ENCODE measurements at regions not wholly inside any gene's neighbourhood (a gene's known extent, or its start where the extent isn't known, plus 50 kb on each side); places are given as distances from the start of the nearest gene placed in this dataset.

GRCh38 chr2:217267758-217268157 is 407.9 kb upstream of the TNP1 start:
- Histone ChIP-seq H3K27ac (ENCODE audit: extremely low read length, insufficient read depth, low read length) (no peak overlapping the region), H4K20me1 (ENCODE audit: insufficient read depth, low read length) (no peaks in the 10 kb centered on the region), H2AFZ (ENCODE audit: low read length) (no peak overlapping the region), H3K4me1 (ENCODE audit: insufficient read depth, low read length) (no peaks in the 10 kb centered on the region), H3K4me2 (ENCODE audit: low read depth, low read length) (no peak overlapping the region), H3K4me3 (replicated peaks in 1 of 3; ENCODE audit: insufficient read depth in 1 of 3, low read depth in 2 of 3, low read length in 3 of 3) (no peak overlapping the region), H3K9ac (ENCODE audit: insufficient read depth, low read depth, low read length) (no peak overlapping the region), H3K9me3 (ENCODE audit: low read length) (peaks cover 12% of the 10 kb centered on the region; the same call in 1 of the 2 replicates), H3K36me3 (replicated peaks in 1 of 2; ENCODE audit: control insufficient read depth in 1 of 2, insufficient read depth in 2 of 2, low read length in 2 of 2) (no peaks in the 10 kb centered on the region), H3K79me2 (ENCODE audit: insufficient read depth, low read length) (no peaks in the 10 kb centered on the region), H3K27me3 (ENCODE audit: control insufficient read depth in 1 of 2, insufficient read depth in 2 of 2, low read length in 2 of 2) (0 out of 5 replicates have a peak, but pooled peaks cover 0 to 3% of the 10 kb centered on the region in 2 experiments)
- FAIRE-seq (no peak), ATAC-seq (no peak), DNase-seq (ENCODE audit: low spot score) (no peak)
- POLR2A ChIA-PET = no interaction called here
- in situ Hi-C loops (cut with HindIII; ENCODE audit: extremely low pct_ligation_motif_present, low pct_unique_long_range_greater_than_20kb) (no loop called here), intact Hi-C loops (cut with micrococcal nuclease; ENCODE audit: unreplicated experiment) (no loop called here)
- WGBS (ENCODE audit: low lambda C conversion rate) = 43% methylated on average over 1 of the region's 1 CpG
- CTCF ChIA-PET (ENCODE audit: low intra/inter-chr PET ratio, low total read pairs) = no interaction called here
- BruUV-seq (replicated peaks) = no TSS peak
- TF ChIP-seq HINFP (CRISPR knock-in tag; IDR thresholded peaks at IDR 0.05; ENCODE audit: low read depth) (no peak), TGIF2 (CRISPR knock-in tag; IDR thresholded peaks at IDR 0.05) (no peak), SSRP1 (CRISPR knock-in tag; IDR thresholded peaks at IDR 0.05) (no peak), FOXC1 (CRISPR knock-in tag; IDR thresholded peaks at IDR 0.05; ENCODE audit: borderline replicate concordance) (no peak), SUZ12 (IDR thresholded peaks at IDR 0.05; ENCODE audit: low read depth, low read length) (no peak), TERF1 (CRISPR knock-in tag; IDR thresholded peaks at IDR 0.05) (no peak), TCF7L2 (IDR thresholded peaks at IDR 0.05; ENCODE audit: low read depth, low read length) (no peak), MEIS2 (CRISPR knock-in tag; IDR thresholded peaks at IDR 0.05) (no peak), PITX1 (CRISPR knock-in tag; IDR thresholded peaks at IDR 0.05) (no peak), ZSCAN22 (CRISPR knock-in tag; IDR thresholded peaks at IDR 0.05) (no peak)
